ENCODE measurements at regions not wholly inside any gene's neighbourhood (a gene's known extent, or its start where the extent isn't known, plus 50 kb on each side); places are given as distances from the start of the nearest gene placed in this dataset.

DNA sequence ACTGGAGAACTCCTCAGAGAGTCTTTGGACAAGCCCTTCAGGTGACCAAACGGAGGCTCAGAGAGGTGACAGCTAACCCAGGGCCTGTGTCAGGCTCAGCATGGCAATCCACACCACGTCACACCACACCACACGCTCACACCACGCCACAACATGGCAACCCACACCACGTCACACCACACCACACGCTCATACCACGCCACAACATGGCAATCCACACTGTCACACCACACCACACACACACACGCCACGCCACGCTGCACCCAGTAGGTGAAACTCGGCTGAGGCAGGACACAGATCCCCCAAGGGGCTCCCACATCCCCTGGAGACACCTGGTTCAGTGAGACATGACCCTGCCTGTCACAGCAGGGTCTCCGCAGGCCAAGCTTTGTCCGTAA, 107.3 kb downstream of the PDGFA start:
- dilution Hi-C loops (cut with MboI; ENCODE audit: extremely low pct_ligation_motif_present, low sequenced_read_pairs): no loop called here
- H3K4me3 ChIP-seq (ENCODE audit: control insufficient read depth in 2 of 3, extremely low read depth in 1 of 3, insufficient read depth in 2 of 3, low read depth in 1 of 3, low read length in 3 of 3): no peak overlapping the region
- H3K27me3 ChIP-seq (ENCODE audit: control insufficient read depth, extremely low read depth, insufficient read depth, low read length): peaks cover 4% of the 10 kb centered on the region
- H3K9ac ChIP-seq (ENCODE audit: control insufficient read depth, extremely low read depth, insufficient read depth, low read length): no peak overlapping the region
- H3K79me2 ChIP-seq (ENCODE audit: control insufficient read depth, insufficient read depth, low read length): no peaks in the 10 kb centered on the region
- H3K27ac ChIP-seq (ENCODE audit: control insufficient read depth, insufficient read depth, low read length): no peak overlapping the region
- no peaks in the 10 kb centered on the region for H3K4me1 ChIP-seq (ENCODE audit: control insufficient read depth, extremely low read depth, insufficient read depth, low read length)
- FAIRE-seq (no peak), DNase-seq (ENCODE audit: low read depth, low spot score) (no peak)
- H3K9me1 ChIP-seq (ENCODE audit: control insufficient read depth, extremely low read depth, insufficient read depth, low read length): no peaks in the 10 kb centered on the region
- no peaks in the 10 kb centered on the region for H3K36me3 ChIP-seq (ENCODE audit: control insufficient read depth in 2 of 2, extremely low read depth in 1 of 2, insufficient read depth in 2 of 2, low read length in 2 of 2)
- TF ChIP-seq, protein P1, sequence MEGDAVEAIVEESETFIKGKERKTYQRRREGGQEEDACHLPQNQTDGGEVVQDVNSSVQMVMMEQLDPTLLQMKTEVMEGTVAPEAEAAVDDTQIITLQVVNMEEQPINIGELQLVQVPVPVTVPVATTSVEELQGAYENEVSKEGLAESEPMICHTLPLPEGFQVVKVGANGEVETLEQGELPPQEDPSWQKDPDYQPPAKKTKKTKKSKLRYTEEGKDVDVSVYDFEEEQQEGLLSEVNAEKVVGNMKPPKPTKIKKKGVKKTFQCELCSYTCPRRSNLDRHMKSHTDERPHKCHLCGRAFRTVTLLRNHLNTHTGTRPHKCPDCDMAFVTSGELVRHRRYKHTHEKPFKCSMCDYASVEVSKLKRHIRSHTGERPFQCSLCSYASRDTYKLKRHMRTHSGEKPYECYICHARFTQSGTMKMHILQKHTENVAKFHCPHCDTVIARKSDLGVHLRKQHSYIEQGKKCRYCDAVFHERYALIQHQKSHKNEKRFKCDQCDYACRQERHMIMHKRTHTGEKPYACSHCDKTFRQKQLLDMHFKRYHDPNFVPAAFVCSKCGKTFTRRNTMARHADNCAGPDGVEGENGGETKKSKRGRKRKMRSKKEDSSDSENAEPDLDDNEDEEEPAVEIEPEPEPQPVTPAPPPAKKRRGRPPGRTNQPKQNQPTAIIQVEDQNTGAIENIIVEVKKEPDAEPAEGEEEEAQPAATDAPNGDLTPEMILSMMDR (optimal IDR thresholded peaks at IDR 0.05 in 1 of 3, IDR thresholded peaks at IDR 0.05 in 1 of 3, conservative IDR thresholded peaks at IDR 0.05 in 1 of 3; ENCODE audit: extremely low read depth in 1 of 3, insufficient read depth in 2 of 3, low read length in 3 of 3): no peak
- TF ChIP-seq EZH2 (IDR thresholded peaks at IDR 0.05; ENCODE audit: low read length): no peak
- H3K4me2 ChIP-seq (ENCODE audit: control insufficient read depth, extremely low read depth, insufficient read depth, low read depth, low read length): no peak overlapping the region
- H2AFZ ChIP-seq (ENCODE audit: control insufficient read depth, low read length): no peak overlapping the region
- H4K20me1 ChIP-seq (ENCODE audit: control insufficient read depth, extremely low read depth, insufficient read depth, low read length): no peaks in the 10 kb centered on the region
- H3K9me3 ChIP-seq (ENCODE audit: control insufficient read depth, low read depth, low read length): peaks cover 2% of the 10 kb centered on the region

- Histone ChIP-seq H3K9ac (ENCODE audit: control insufficient read depth, extremely low read depth, insufficient read depth, low read length) (no peak overlapping the region), H3K9me1 (ENCODE audit: control insufficient read depth, extremely low read depth, insufficient read depth, low read length) (no peaks in the 10 kb centered on the region), H3K9me3 (ENCODE audit: control insufficient read depth, low read depth, low read length) (peaks cover 10% of the 10 kb centered on the region), H3K4me2 (ENCODE audit: control insufficient read depth, extremely low read depth, insufficient read depth, low read depth, low read length) (no peak overlapping the region), H3K36me3 (ENCODE audit: control insufficient read depth in 2 of 2, extremely low read depth in 1 of 2, insufficient read depth in 2 of 2, low read length in 2 of 2) (no peaks in the 10 kb centered on the region), H3K79me2 (ENCODE audit: control insufficient read depth, insufficient read depth, low read length) (no peaks in the 10 kb centered on the region), H3K4me3 (ENCODE audit: control insufficient read depth in 2 of 3, extremely low read depth in 1 of 3, insufficient read depth in 2 of 3, low read depth in 1 of 3, low read length in 3 of 3) (no peak overlapping the region), H3K27ac (ENCODE audit: control insufficient read depth, insufficient read depth, low read length) (no peak overlapping the region), H3K27me3 (ENCODE audit: control insufficient read depth, extremely low read depth, insufficient read depth, low read length) (peaks cover 4% of the 10 kb centered on the region), H3K4me1 (ENCODE audit: control insufficient read depth, extremely low read depth, insufficient read depth, low read length) (no peaks in the 10 kb centered on the region), H4K20me1 (ENCODE audit: control insufficient read depth, extremely low read depth, insufficient read depth, low read length) (no peaks in the 10 kb centered on the region), H2AFZ (ENCODE audit: control insufficient read depth, low read length) (no peak overlapping the region)
- dilution Hi-C loops (cut with MboI; ENCODE audit: extremely low pct_ligation_motif_present, low sequenced_read_pairs): no loop called here
- FAIRE-seq (no peak), DNase-seq (ENCODE audit: low read depth, low spot score) (no peak)
- TF ChIP-seq, protein P1 (optimal IDR thresholded peaks at IDR 0.05 in 1 of 3, IDR thresholded peaks at IDR 0.05 in 1 of 3, conservative IDR thresholded peaks at IDR 0.05 in 1 of 3; ENCODE audit: extremely low read depth in 1 of 3, insufficient read depth in 2 of 3, low read length in 3 of 3): no peak
- TF ChIP-seq EZH2 (IDR thresholded peaks at IDR 0.05; ENCODE audit: low read length): no peak
Measured at GRCh38 chr7:414681-415560, 104.7 kb downstream of the PDGFA start.

All from keratinocyte (primary cell).